OCI-LY1 (cell line): ENCODE measurements at regions not wholly inside any gene's neighbourhood (a gene's known extent, or its start where the extent isn't known, plus 50 kb on each side); places are given as distances from the start of the nearest gene placed in this dataset.

Source experiments
- H2AFZ ChIP-seq: fragments of 200-600 bp; sonication (generic), shearing (Covaris generic); 2 replicates; pipeline ENCODE4 v1.6.0; 2014; ENCODE audit warnings: antibody characterized with exemption, mild to moderate bottlenecking, low read length
- H3F3A ChIP-seq: fragments of 200-600 bp; sonication (generic), shearing (Covaris generic); 2 replicates; pipeline ENCODE4 v1.6.0; 2014; ENCODE audit warnings: mild to moderate bottlenecking, antibody characterized with exemption, low read length, moderate library complexity; ENCODE audit not compliant: insufficient read depth
- H3K27ac ChIP-seq: fragments of 200-600 bp; sonication (generic); 2 replicates; pipeline ENCODE4 v1.5.1; 2014; ENCODE audit warnings: low read length, mixed run types, mild to moderate bottlenecking, low read depth; ENCODE audit not compliant: poor library complexity, severe bottlenecking
- H3K27me3 ChIP-seq: fragments of 200-600 bp; sonication (generic); 2 replicates; pipeline ENCODE4 v1.6.0; 2014; ENCODE audit warnings: antibody characterized with exemption, mild to moderate bottlenecking, low read length, moderate library complexity; ENCODE audit not compliant: insufficient read depth
- H3K36me3 ChIP-seq: fragments of 200-600 bp; sonication (generic); 2 replicates; pipeline ENCODE4 v1.6.1; 2014; ENCODE audit warnings: mild to moderate bottlenecking, antibody characterized with exemption, low read length, moderate library complexity, mixed read lengths; ENCODE audit not compliant: insufficient read depth
- H3K4me1 ChIP-seq: fragments of 200-600 bp; sonication (generic); 2 replicates; pipeline ENCODE4 v1.5.1; 2014; ENCODE audit warnings: mild to moderate bottlenecking, low read length, moderate library complexity; ENCODE audit not compliant: insufficient read depth, severe bottlenecking
- H3K4me2 ChIP-seq: fragments of 200-600 bp; sonication (generic), shearing (Covaris generic); 2 replicates; pipeline ENCODE4 v1.6.1; 2014; ENCODE audit warnings: low read length
- H3K4me3 ChIP-seq: fragments of 200-600 bp; sonication (generic); 2 replicates; pipeline ENCODE4 v1.5.1; 2014; ENCODE audit warnings: low read length, low read depth, mild to moderate bottlenecking, mixed read lengths; ENCODE audit not compliant: poor library complexity, severe bottlenecking
- H3K79me2 ChIP-seq: fragments of 200-600 bp; shearing (Covaris generic); 2 replicates; pipeline ENCODE4 v1.6.1; 2016; ENCODE audit warnings: mixed run types, low read length, mixed read lengths; ENCODE audit not compliant: insufficient read depth
- H3K9ac ChIP-seq: fragments of 200-600 bp; sonication (generic), shearing (Covaris generic); 2 replicates; pipeline ENCODE4 v1.6.1; 2014; ENCODE audit warnings: mild to moderate bottlenecking, low read length, mixed read lengths
- H3K9me2 ChIP-seq: fragments of 200-600 bp; sonication (generic), shearing (Covaris generic); 2 replicates; pipeline ENCODE4 v1.6.1; 2014; ENCODE audit warnings: low read depth, mild to moderate bottlenecking, low read length, mixed read lengths
- H3K9me3 ChIP-seq: fragments of 200-600 bp; shearing (Covaris generic); 2 replicates; pipeline ENCODE4 v1.6.1; 2014; ENCODE audit warnings: low read length, mixed read lengths
- H4K20me1 ChIP-seq: fragments of 200-600 bp; sonication (generic), shearing (Covaris generic); 2 replicates; pipeline ENCODE4 v1.6.0; 2016; ENCODE audit warnings: mild to moderate bottlenecking, low read length; ENCODE audit not compliant: insufficient read depth
- CTCF ChIP-seq: fragments of 200-600 bp; sonication (generic), shearing (Covaris generic); IDR thresholded peaks from 2 replicates; pipeline ENCODE4 v1.5.1; 2017; ENCODE audit warnings: mild to moderate bottlenecking, antibody characterized with exemption, low read length, moderate library complexity, mixed read lengths
- EZH2 ChIP-seq: fragments of 200-600 bp; sonication (generic), shearing (Covaris generic); IDR thresholded peaks from 2 replicates; pipeline ENCODE4 v1.8.0; 2017; ENCODE audit warnings: borderline replicate concordance, mixed run types, mild to moderate bottlenecking, antibody characterized with exemption, low read length, moderate library complexity, mixed read lengths

GRCh38 chr3:177563792-177564191 lies 366.5 kb upstream of the TBL1XR1 start:
- no peak overlapping the region for H2AFZ ChIP-seq
- no peaks in the 10 kb centered on the region for H3K9me2 ChIP-seq
- H3K79me2 ChIP-seq: no peaks in the 10 kb centered on the region
- H3K4me2 ChIP-seq: no peak overlapping the region
- no peaks in the 10 kb centered on the region for H3K9me3 ChIP-seq
- no peak overlapping the region for H3K9ac ChIP-seq
- H3K4me3 ChIP-seq: no peak overlapping the region
- no peak for TF ChIP-seq EZH2
- no peak for TF ChIP-seq CTCF
- no peaks in the 10 kb centered on the region for H4K20me1 ChIP-seq
- no peaks in the 10 kb centered on the region for H3K4me1 ChIP-seq
- no peak overlapping the region for H3K27ac ChIP-seq
- no peaks in the 10 kb centered on the region for H3F3A ChIP-seq
- no peaks in the 10 kb centered on the region for H3K27me3 ChIP-seq
- no peaks in the 10 kb centered on the region for H3K36me3 ChIP-seq

- H3K79me2 ChIP-seq: no peaks in the 10 kb centered on the region
- no peaks in the 10 kb centered on the region for H3K9me3 ChIP-seq
- H2AFZ ChIP-seq: no peak overlapping the region
- H3K9me2 ChIP-seq: no peaks in the 10 kb centered on the region
- H3K4me1 ChIP-seq: no peaks in the 10 kb centered on the region
- H3K36me3 ChIP-seq: no peaks in the 10 kb centered on the region
- no peak overlapping the region for H3K4me3 ChIP-seq
- no peak overlapping the region for H3K9ac ChIP-seq
- no peaks in the 10 kb centered on the region for H3F3A ChIP-seq
- H3K4me2 ChIP-seq: no peak overlapping the region
- H3K27me3 ChIP-seq: no peaks in the 10 kb centered on the region
- H4K20me1 ChIP-seq: no peaks in the 10 kb centered on the region
- H3K27ac ChIP-seq: no peak overlapping the region
- TF ChIP-seq CTCF (no peak), EZH2 (no peak)
Observed at GRCh38 chr3:177565981-177566380, 368.7 kb upstream of the TBL1XR1 start.

GRCh38 chr3:177567833-177568232 lies 370.6 kb upstream of the TBL1XR1 start:
- no peak overlapping the region for H3K4me2 ChIP-seq
- H3K9me3 ChIP-seq: no peaks in the 10 kb centered on the region
- no peak overlapping the region for H2AFZ ChIP-seq
- no peak overlapping the region for H3K27ac ChIP-seq
- H3K4me3 ChIP-seq: no peak overlapping the region
- no peaks in the 10 kb centered on the region for H3K79me2 ChIP-seq
- H3K9ac ChIP-seq: no peak overlapping the region
- TF ChIP-seq EZH2 (no peak), CTCF (no peak)
- H3K27me3 ChIP-seq: no peaks in the 10 kb centered on the region
- no peaks in the 10 kb centered on the region for H3F3A ChIP-seq
- H4K20me1 ChIP-seq: no peaks in the 10 kb centered on the region
- no peaks in the 10 kb centered on the region for H3K9me2 ChIP-seq
- H3K4me1 ChIP-seq: no peaks in the 10 kb centered on the region
- H3K36me3 ChIP-seq: no peaks in the 10 kb centered on the region
